ENCODE measurements at regions not wholly inside any gene's neighbourhood (a gene's known extent, or its start where the extent isn't known, plus 50 kb on each side); places are given as distances from the start of the nearest gene placed in this dataset.

DNA sequence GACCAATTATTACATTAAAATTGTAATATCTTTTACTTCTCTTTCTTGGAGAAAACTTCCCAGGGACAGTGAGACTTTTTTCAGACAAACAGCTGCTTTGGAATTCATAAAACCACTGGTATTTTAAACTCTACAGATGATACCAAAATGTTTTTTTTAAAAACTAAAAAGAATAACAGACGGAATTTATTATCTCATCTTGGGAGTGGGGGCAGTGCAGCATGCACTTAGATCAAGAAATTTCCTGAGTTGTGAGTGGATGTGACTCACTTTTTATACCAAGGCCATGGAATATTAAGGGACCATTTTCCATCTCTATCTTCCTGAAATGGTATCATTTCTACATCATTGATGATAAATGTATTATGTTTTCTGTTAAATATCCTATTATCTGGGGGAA, 422.8 kb upstream of the HNRNPA3 start:
- TF ChIP-seq, protein P1, sequence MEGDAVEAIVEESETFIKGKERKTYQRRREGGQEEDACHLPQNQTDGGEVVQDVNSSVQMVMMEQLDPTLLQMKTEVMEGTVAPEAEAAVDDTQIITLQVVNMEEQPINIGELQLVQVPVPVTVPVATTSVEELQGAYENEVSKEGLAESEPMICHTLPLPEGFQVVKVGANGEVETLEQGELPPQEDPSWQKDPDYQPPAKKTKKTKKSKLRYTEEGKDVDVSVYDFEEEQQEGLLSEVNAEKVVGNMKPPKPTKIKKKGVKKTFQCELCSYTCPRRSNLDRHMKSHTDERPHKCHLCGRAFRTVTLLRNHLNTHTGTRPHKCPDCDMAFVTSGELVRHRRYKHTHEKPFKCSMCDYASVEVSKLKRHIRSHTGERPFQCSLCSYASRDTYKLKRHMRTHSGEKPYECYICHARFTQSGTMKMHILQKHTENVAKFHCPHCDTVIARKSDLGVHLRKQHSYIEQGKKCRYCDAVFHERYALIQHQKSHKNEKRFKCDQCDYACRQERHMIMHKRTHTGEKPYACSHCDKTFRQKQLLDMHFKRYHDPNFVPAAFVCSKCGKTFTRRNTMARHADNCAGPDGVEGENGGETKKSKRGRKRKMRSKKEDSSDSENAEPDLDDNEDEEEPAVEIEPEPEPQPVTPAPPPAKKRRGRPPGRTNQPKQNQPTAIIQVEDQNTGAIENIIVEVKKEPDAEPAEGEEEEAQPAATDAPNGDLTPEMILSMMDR (conservative IDR thresholded peaks at IDR 0.05; ENCODE audit: low read depth, low read length) = no peak
- TF ChIP-seq EZH2phosphoT487 (IDR thresholded peaks at IDR 0.05; ENCODE audit: borderline replicate concordance, low read length) (no peak), EZH2 (IDR thresholded peaks at IDR 0.05; ENCODE audit: low read length, unreplicated experiment) (no peak)
